ENCODE measurements at regions not wholly inside any gene's neighbourhood (a gene's known extent, or its start where the extent isn't known, plus 50 kb on each side); places are given as distances from the start of the nearest gene placed in this dataset.

GRCh38 chr3:72313308-72313707 lies 528.4 kb upstream of the PROK2 start:
- no peak for DNase-seq

- DNase-seq, result no peak
Observed at GRCh38 chr3:72312339-72312738, 527.4 kb upstream of the PROK2 start.

GRCh38 chr3:72311425-72311824 lies 526.5 kb upstream of the PROK2 start:
- no peak for DNase-seq

- DNase-seq, result peak; percentile 3
Observed at GRCh38 chr3:72310419-72311380, 525.8 kb upstream of the PROK2 start.

GRCh38 chr3:72309661-72310418 lies 524.9 kb upstream of the PROK2 start:
- DNase-seq, result no peak

GRCh38 chr3:72308641-72309040 lies 523.7 kb upstream of the PROK2 start:
- DNase-seq, result no peak

GRCh38 chr3:72307438-72308115 lies 522.6 kb upstream of the PROK2 start:
- no peak for DNase-seq

GRCh38 chr3:72306800-72307341 lies 521.9 kb upstream of the PROK2 start:
- peak; percentile 79 for DNase-seq

GRCh38 chr3:72303926-72304325 lies 519.0 kb upstream of the PROK2 start:
- no peak for DNase-seq

GRCh38 chr3:72301779-72302178 lies 516.8 kb upstream of the PROK2 start:
- no peak for DNase-seq

- no peak for DNase-seq
Observed at GRCh38 chr3:72300621-72301020, 515.7 kb upstream of the PROK2 start.

- DNase-seq, result no peak
Observed at GRCh38 chr3:72299823-72300222, 514.9 kb upstream of the PROK2 start.

GRCh38 chr3:72299321-72299802 lies 514.4 kb upstream of the PROK2 start:
- no peak for DNase-seq

- DNase-seq, result no peak
Observed at GRCh38 chr3:72298201-72299152, 513.5 kb upstream of the PROK2 start.

GRCh38 chr3:72297481-72297880 lies 512.5 kb upstream of the PROK2 start:
- DNase-seq, result no peak

- no peak for DNase-seq
Observed at GRCh38 chr3:72296477-72297111, 511.6 kb upstream of the PROK2 start.

- DNase-seq, result no peak
Observed at GRCh38 chr3:72295962-72296450, 511.1 kb upstream of the PROK2 start.

GRCh38 chr3:72295276-72295961 lies 510.5 kb upstream of the PROK2 start:
- DNase-seq, result no peak

- no peak for DNase-seq
Observed at GRCh38 chr3:72290859-72291638, 506.1 kb upstream of the PROK2 start.

- DNase-seq, result no peak
Observed at GRCh38 chr3:72289692-72290071, 504.7 kb upstream of the PROK2 start.

Data from NCI-H1105 treated with DMSO at 0.1 percent for 48 hours (cell line).